A673 (cell line): ENCODE measurements at regions not wholly inside any gene's neighbourhood (a gene's known extent, or its start where the extent isn't known, plus 50 kb on each side); places are given as distances from the start of the nearest gene placed in this dataset.

Source experiments
- BruUV-seq: library from RNA; stranded (reverse); fragments of 400-500 nt; replicated peaks from 2 replicates; lab custom pipeline; 2021; lab: Mats Ljungman, UMichigan
- CTCF ChIA-PET: fragments of 300-600 bp; sonication (Branson Sonifier 250); formaldehyde crosslinking; loops from one replicate; lab custom pipeline; 2022; ENCODE audit warnings: antibody characterized with exemption; lab: Charles Lee
- POLR2A ChIA-PET: fragments of 300-600 bp; sonication (Branson Sonifier 250); formaldehyde crosslinking; loops from one replicate; lab custom pipeline; 2022; ENCODE audit warnings: antibody characterized with exemption; ENCODE audit not compliant: low non-redundant PET; lab: Charles Lee
- DNase-seq: peaks from one replicate; pipeline ENCODE4 v3.0.0-alpha.2; 2015; ENCODE audit warnings: low spot score
- H3K27ac ChIP-seq: fragments of 200-600 bp; sonication (generic); 2 replicates; pipeline ENCODE4 v1.5.1; 2016; ENCODE audit warnings: mixed run types, low read depth, mild to moderate bottlenecking, mixed read lengths, antibody characterized with exemption, low read length; ENCODE audit not compliant: poor library complexity, severe bottlenecking
- H3K27me3 ChIP-seq: fragments of 200-600 bp; sonication (generic); replicated peaks from 2 replicates; pipeline ENCODE4 v1.6.1; 2017; ENCODE audit warnings: mixed run types, low read depth, mild to moderate bottlenecking, mixed read lengths, antibody characterized with exemption, low read length; ENCODE audit not compliant: insufficient read depth, poor library complexity
- H3K36me3 ChIP-seq: fragments of 200-600 bp; sonication (generic); 2 replicates; pipeline ENCODE4 v1.6.1; 2016; ENCODE audit warnings: mixed run types, mild to moderate bottlenecking, mixed read lengths, antibody characterized with exemption, low read length; ENCODE audit not compliant: insufficient read depth, poor library complexity, severe bottlenecking
- H3K4me1 ChIP-seq: fragments of 200-600 bp; sonication (generic); 2 replicates; pipeline ENCODE4 v1.6.1; 2017; ENCODE audit warnings: mixed run types, mild to moderate bottlenecking, mixed read lengths, antibody characterized with exemption, low read length; ENCODE audit not compliant: insufficient read depth, poor library complexity, severe bottlenecking
- H3K4me3 ChIP-seq: fragments of 200-600 bp; sonication (generic); 2 replicates; pipeline ENCODE4 v1.5.1; 2016; ENCODE audit warnings: low read depth, mixed run types, mild to moderate bottlenecking, mixed read lengths, low read length; ENCODE audit not compliant: poor library complexity, severe bottlenecking
- H3K9me3 ChIP-seq: fragments of 200-600 bp; sonication (generic); 2 replicates; pipeline ENCODE4 v1.6.1; 2016; ENCODE audit warnings: mixed run types, low read depth, mild to moderate bottlenecking, mixed read lengths, antibody characterized with exemption, low read length; ENCODE audit not compliant: poor library complexity, severe bottlenecking
- CTCF ChIP-seq: fragments of 300-800, 200-600 bp; sonication (generic); conservative IDR thresholded peaks from 2 replicates; pipeline ENCODE4 v1.5.1; 2017; ENCODE audit warnings: low read depth, mild to moderate bottlenecking, antibody characterized with exemption, low read length, moderate library complexity, mixed read lengths
- EZH2 ChIP-seq: fragments of 200-600 bp; sonication (generic); IDR thresholded peaks from 2 replicates; pipeline ENCODE4 v1.6.1; 2017; ENCODE audit warnings: borderline replicate concordance, low read depth, mild to moderate bottlenecking, mixed read lengths, antibody characterized with exemption, low read length; ENCODE audit not compliant: poor library complexity, severe bottlenecking
- intact Hi-C: fragments of 100-400 bp; cut with micrococcal nuclease; formaldehyde crosslinking; loops from one replicate; pipeline ENCODE4 v1.10.0; 2022; ENCODE audit not compliant: unreplicated experiment

GRCh38 chr7:3242398-3242972, 58.6 kb upstream of the SDK1 start:
- H3K36me3 ChIP-seq = no peaks in the 10 kb centered on the region
- POLR2A ChIA-PET = no interaction called here
- no TSS peak for BruUV-seq

GRCh38 chr7:3243256-3243655, 57.8 kb upstream of the SDK1 start:
- Histone ChIP-seq H3K27me3 (no peaks in the 10 kb centered on the region), H3K27ac (no peak overlapping the region), H3K4me1 (no peaks in the 10 kb centered on the region), H3K36me3 (no peaks in the 10 kb centered on the region), H3K9me3 (peaks cover 3% of the 10 kb centered on the region), H3K4me3 (no peak overlapping the region)
- DNase-seq = no peak
- BruUV-seq = no TSS peak
- ChIA-PET POLR2A (no interaction called here), CTCF (no interaction called here)
- TF ChIP-seq EZH2 (no peak), CTCF (no peak)
- intact Hi-C loops = no loop called here

More at GRCh38 chr7:3242398-3242972, 58.6 kb upstream of the SDK1 start:
- Histone ChIP-seq H3K27me3 (no peaks in the 10 kb centered on the region), H3K9me3 (peaks cover 3% of the 10 kb centered on the region), H3K4me1 (no peaks in the 10 kb centered on the region), H3K4me3 (no peak overlapping the region), H3K27ac (no peak overlapping the region)
- TF ChIP-seq EZH2 (no peak), CTCF (no peak)
- intact Hi-C loops = no loop called here
- CTCF ChIA-PET = no interaction called here
- DNase-seq = no peak

GRCh38 chr7:3243680-3244079, 57.4 kb upstream of the SDK1 start:
- BruUV-seq = no TSS peak
- CTCF ChIA-PET = no interaction called here
- Histone ChIP-seq H3K9me3 (peaks cover 3% of the 10 kb centered on the region), H3K4me3 (no peak overlapping the region), H3K4me1 (no peaks in the 10 kb centered on the region), H3K27me3 (no peaks in the 10 kb centered on the region), H3K27ac (no peak overlapping the region), H3K36me3 (no peaks in the 10 kb centered on the region)
- intact Hi-C loops = no loop called here
- POLR2A ChIA-PET = no interaction called here
- TF ChIP-seq CTCF = no peak
- no peak for DNase-seq
